Coronary artery (tissue), 2 donors: ENCODE measurements at regions not wholly inside any gene's neighbourhood (a gene's known extent, or its start where the extent isn't known, plus 50 kb on each side); places are given as distances from the start of the nearest gene placed in this dataset.

ENCODE experiments used
- DNase-seq: peaks from one replicate; pipeline ENCODE4 v3.0.0-alpha.2; 2017; ENCODE audit warnings: low spot score
- H3K27ac ChIP-seq, 2 donors: fragments of 200-600 bp; sonication (generic); one replicate each; pipeline ENCODE4 v1.5.1; 2016 to 2019
- H3K4me3 ChIP-seq: fragments of 200-600 bp; sonication (generic); 2 replicates; pipeline ENCODE4 v1.5.1; 2016; ENCODE audit warnings: mild to moderate bottlenecking, moderate library complexity
- TF ChIP-seq, protein P1 (sequence below): fragments of 200-600 bp; sonication (generic); IDR thresholded peaks from one replicate; pipeline ENCODE4 v1.5.1; 2019; ENCODE audit warnings: antibody characterized with exemption

DNA sequence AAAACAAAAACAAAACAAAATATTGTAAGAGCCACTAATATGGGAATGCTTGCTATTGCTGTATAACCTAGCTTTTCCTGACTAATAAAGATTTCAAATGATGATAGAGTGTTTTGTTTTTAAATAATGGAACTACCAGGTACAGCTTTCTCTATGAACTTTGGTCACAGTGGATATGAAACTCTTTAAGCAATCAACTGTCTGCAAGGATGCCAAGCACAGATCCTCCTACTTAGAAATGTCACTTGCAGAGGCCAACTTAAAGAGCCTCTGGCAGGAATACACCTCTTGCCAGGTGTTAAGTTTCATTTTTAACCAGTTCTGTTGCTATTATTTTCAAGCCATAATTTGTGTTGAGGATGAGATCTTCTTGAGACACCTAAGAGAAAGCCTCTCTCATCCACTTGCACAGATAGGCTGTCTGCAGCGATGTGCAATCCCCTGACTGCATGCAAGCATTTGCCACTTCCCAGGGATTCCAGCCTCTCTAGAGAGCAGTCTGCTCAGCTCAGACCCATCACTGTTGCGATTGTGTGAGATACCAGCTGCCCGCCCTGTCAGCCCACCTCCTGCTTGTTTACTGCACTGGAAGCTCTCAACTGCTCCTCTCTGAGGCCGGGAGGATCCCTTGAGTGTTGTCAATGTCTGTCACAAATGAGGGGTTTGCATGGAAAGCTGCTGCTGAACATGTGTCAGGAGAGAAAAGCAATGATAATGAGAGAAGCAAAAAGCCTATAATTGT, 86.1 kb upstream of the SCG2 start:
- Histone ChIP-seq H3K27ac (no peak overlapping the region), H3K4me3 (no peak overlapping the region)
- TF ChIP-seq, protein P1, sequence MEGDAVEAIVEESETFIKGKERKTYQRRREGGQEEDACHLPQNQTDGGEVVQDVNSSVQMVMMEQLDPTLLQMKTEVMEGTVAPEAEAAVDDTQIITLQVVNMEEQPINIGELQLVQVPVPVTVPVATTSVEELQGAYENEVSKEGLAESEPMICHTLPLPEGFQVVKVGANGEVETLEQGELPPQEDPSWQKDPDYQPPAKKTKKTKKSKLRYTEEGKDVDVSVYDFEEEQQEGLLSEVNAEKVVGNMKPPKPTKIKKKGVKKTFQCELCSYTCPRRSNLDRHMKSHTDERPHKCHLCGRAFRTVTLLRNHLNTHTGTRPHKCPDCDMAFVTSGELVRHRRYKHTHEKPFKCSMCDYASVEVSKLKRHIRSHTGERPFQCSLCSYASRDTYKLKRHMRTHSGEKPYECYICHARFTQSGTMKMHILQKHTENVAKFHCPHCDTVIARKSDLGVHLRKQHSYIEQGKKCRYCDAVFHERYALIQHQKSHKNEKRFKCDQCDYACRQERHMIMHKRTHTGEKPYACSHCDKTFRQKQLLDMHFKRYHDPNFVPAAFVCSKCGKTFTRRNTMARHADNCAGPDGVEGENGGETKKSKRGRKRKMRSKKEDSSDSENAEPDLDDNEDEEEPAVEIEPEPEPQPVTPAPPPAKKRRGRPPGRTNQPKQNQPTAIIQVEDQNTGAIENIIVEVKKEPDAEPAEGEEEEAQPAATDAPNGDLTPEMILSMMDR: no peak
- no peak for DNase-seq

DNA sequence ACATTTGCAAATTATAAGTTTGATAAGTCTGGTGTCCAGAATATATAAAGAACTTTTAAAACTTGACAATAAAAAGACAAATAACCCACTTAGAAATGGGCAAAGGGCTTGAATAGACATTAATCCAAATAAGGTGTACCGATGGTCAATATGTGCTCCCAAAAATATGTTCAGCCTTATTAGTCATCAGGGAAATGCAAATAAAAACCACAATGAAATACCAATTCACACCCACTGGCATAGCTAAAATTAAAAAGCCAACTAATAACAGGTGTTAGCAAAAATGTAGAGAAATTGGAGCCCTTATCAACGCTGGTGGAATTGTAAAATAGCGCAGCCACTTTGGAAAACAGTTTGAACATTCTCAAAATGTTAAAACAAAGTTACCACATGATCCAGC, 79.0 kb upstream of the SCG2 start:
- H3K27ac ChIP-seq: no peak overlapping the region
- H3K4me3 ChIP-seq: no peak overlapping the region
- DNase-seq: no peak
- TF ChIP-seq, protein P1: no peak

DNA sequence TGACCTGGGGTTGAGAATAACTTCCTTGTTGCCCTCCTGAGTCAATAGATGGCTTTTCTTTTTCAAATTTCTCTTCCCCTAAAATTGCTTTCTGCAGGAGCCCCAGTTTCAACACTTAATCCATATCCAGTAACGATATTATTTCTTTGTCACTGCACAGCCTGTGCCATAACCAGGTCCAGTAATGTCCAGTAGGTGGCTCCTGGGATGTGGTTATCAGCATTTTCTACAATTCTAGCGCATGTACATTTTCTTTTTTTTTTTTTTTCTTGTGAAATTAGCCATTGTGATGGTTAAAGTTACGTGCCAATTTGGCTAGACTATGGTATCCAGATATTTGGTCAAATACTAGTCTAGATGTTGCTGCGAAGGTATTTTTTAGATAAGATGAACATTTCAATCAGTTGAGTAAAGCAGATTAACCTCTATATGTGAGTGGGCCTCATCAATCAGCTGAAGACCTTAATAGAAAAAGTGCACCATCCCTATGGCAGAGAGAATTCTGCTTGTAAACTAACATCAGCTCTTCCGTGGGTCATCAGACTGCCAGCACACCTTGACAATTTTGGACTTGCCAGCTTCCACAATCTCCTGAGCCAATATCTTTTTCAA, 72.9 kb upstream of the SCG2 start:
- H3K27ac ChIP-seq: no peak overlapping the region
- H3K4me3 ChIP-seq: no peak overlapping the region
- TF ChIP-seq, protein P1: no peak
- no peak for DNase-seq

DNA sequence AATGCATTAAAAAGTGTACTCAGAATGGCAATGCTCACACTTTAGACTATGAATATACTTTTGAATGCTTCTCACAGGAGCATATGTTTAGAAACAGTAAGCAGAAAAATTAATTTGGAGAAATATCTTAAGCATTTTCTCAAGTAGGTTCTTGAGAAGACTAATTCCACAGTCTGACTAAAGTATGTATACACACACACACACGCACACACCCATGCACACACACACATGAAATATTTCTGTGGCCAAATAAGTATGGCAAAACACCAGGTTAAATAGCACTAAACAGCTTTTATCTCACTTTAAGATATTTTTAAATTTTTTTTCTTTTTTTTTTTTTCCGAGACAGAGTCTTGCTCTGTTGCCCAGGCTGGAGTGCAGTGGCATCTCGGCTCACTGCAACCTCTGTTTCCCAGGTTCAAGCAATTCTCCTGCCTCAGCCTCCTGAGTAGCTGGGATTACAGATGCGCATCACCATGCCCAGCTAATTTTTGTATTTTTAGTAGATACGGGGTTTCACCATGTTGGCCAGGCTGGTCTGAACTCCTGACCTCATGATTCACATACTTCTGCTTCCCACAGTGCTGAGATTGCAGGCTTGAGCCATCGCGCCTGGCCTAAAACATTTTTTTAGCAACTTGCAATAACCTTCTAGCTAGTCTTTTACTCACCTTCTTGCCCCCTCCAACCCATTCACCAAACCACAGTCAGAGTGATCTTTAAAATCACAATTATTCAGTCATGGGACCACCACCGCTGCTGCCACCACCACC, 67.5 kb upstream of the SCG2 start:
- H3K4me3 ChIP-seq: no peak overlapping the region
- TF ChIP-seq, protein P1: no peak

DNA sequence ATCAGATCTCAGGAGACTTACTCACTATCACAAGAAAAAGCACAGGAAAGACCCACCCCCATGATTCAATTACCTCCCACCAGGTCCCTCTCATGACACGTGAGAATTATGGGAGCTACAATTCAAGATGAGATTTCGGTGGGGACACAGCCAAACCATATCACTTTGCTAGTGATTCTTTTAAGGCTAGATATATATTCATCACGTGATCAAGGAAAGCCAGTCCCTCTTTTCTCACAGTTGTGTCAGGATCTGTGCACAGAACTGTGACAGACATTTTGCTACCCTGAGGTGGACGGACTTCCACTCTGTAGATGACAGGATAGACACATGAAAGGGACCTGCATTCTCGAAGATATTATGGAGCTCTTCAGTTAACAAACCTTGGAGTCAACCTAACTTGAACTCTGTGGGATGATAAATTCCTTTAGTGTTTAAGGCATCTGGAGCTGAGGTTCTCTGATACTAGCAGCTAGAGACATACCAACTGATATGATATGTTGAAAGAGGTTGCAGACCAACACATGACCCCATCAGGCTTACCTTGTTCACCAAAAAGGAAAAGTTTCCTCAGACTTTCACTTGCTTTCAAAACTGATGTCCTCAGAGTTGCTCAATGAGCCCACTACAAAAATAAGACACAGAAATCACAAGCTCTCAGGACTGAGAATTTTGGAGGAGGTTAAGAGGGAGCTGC, 66.3 kb upstream of the SCG2 start:
- DNase-seq: no peak
- H3K4me3 ChIP-seq: no peak overlapping the region
- TF ChIP-seq, protein P1: no peak

More for the DNA sequence above, 67.5 kb upstream of the SCG2 start:
- H3K27ac ChIP-seq: no peak overlapping the region
- DNase-seq: no peak

GRCh38 chr2:223654384-223654915, 52.3 kb upstream of the SCG2 start:
- Histone ChIP-seq H3K27ac (no peak overlapping the region), H3K4me3 (no peak overlapping the region)
- TF ChIP-seq, protein P1: no peak
- DNase-seq: no peak

More for the DNA sequence above, 66.3 kb upstream of the SCG2 start:
- no peak overlapping the region for H3K27ac ChIP-seq
